ENCODE measurements at regions not wholly inside any gene's neighbourhood (a gene's known extent, or its start where the extent isn't known, plus 50 kb on each side); places are given as distances from the start of the nearest gene placed in this dataset.

DNA sequence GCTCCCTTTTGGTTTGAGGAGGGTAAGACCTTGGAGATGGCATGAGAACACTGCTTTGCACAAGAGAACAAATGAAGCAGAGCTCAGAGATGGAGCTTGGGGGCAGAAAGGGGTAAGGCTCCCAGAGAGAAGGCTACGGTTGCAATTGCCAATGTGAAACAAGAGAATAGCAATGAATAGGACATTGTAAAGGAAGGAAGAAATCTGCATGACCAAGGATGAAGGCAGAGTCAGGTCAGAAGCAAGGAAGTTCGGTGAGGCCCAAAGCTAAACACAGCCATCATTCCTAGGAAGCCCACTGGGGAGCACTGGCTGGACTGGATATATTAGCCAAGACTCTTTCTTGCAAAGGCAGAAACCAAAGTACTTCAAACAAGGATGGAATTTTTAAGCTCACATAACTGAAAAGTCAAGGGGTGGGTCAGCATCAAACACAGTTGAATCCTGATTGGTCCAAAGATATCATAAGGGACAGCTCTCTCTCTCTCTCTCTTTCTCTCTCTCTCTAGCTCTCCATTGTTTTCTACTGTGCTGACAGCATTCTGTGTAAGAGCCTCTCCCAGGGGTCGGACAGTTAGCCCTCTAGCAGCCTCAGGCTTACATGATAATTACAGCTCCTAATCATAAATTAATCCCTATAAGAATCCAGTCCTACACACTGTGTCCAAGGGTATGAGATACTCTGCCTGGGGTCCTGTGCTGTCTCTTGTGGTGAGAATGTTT is 484.3 kb downstream of the SOX6 start:
- no peak for TF ChIP-seq CTCF (IDR thresholded peaks at IDR 0.05; ENCODE audit: unreplicated experiment)
- H3K4me1 Mint-ChIP-seq (ENCODE audit: unreplicated experiment), result peaks cover 17% of the 10 kb centered on the region
- DNase-seq (ENCODE audit: low spot score), result no peak

GRCh38 chr11:15873501-15873900 is 482.8 kb downstream of the SOX6 start:
- peaks cover 17% of the 10 kb centered on the region for H3K4me1 Mint-ChIP-seq (ENCODE audit: unreplicated experiment)
- H3K27ac Mint-ChIP-seq (ENCODE audit: unreplicated experiment), result no peak overlapping the region
- no peak for TF ChIP-seq CTCF (IDR thresholded peaks at IDR 0.05; ENCODE audit: unreplicated experiment)
- no peaks in the 10 kb centered on the region for H3K36me3 Mint-ChIP-seq (ENCODE audit: low read depth, unreplicated experiment)
- no peaks in the 10 kb centered on the region for H3K9me3 Mint-ChIP-seq (ENCODE audit: unreplicated experiment)
- no peaks in the 10 kb centered on the region for H3K27me3 Mint-ChIP-seq (ENCODE audit: unreplicated experiment)
- DNase-seq (ENCODE audit: low spot score), result no peak
- no peak overlapping the region for H3K4me3 Mint-ChIP-seq (ENCODE audit: unreplicated experiment)

More for the DNA sequence above, 484.3 kb downstream of the SOX6 start:
- Mint-ChIP-seq H3K9me3 (ENCODE audit: unreplicated experiment) (no peaks in the 10 kb centered on the region), H3K27ac (ENCODE audit: unreplicated experiment) (no peak overlapping the region), H3K36me3 (ENCODE audit: low read depth, unreplicated experiment) (no peaks in the 10 kb centered on the region), H3K27me3 (ENCODE audit: unreplicated experiment) (no peaks in the 10 kb centered on the region), H3K4me3 (ENCODE audit: unreplicated experiment) (no peak overlapping the region)

DNA sequence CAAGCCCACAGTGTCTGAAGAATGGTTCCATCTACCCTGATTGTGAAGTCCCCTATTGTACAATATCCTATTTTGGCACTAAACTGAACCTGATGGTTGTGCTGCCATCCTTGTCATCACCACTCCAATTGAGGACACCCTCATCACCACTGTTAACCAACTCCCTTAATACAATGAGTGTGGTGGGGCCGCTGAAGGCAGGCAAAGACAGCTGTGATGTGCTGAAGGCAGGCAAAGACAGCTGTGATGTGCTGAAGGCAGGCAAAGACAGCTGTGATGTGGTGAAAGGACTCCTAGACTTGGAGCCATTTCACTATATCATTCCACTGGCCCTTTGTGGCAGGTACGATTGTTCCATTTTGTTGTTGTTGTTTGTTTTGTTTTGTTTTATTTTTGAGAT is 481.6 kb downstream of the SOX6 start:
- no peak for DNase-seq (ENCODE audit: low spot score)
- no peaks in the 10 kb centered on the region for H3K36me3 Mint-ChIP-seq (ENCODE audit: low read depth, unreplicated experiment)
- no peak overlapping the region for H3K27ac Mint-ChIP-seq (ENCODE audit: unreplicated experiment)
- no peak for TF ChIP-seq CTCF (IDR thresholded peaks at IDR 0.05; ENCODE audit: unreplicated experiment)
- H3K4me3 Mint-ChIP-seq (ENCODE audit: unreplicated experiment), result no peak overlapping the region
- no peaks in the 10 kb centered on the region for H3K9me3 Mint-ChIP-seq (ENCODE audit: unreplicated experiment)
- H3K4me1 Mint-ChIP-seq (ENCODE audit: unreplicated experiment), result peaks cover 17% of the 10 kb centered on the region
- no peaks in the 10 kb centered on the region for H3K27me3 Mint-ChIP-seq (ENCODE audit: unreplicated experiment)

GRCh38 chr11:15875393-15875792 is 481.0 kb downstream of the SOX6 start:
- Mint-ChIP-seq H3K9me3 (ENCODE audit: unreplicated experiment) (no peaks in the 10 kb centered on the region), H3K27ac (ENCODE audit: unreplicated experiment) (no peak overlapping the region)
- no peak for DNase-seq (ENCODE audit: low spot score)

More at GRCh38 chr11:15875393-15875792, 481.0 kb downstream of the SOX6 start:
- Mint-ChIP-seq H3K4me1 (ENCODE audit: unreplicated experiment) (peaks cover 17% of the 10 kb centered on the region), H3K36me3 (ENCODE audit: low read depth, unreplicated experiment) (no peaks in the 10 kb centered on the region), H3K4me3 (ENCODE audit: unreplicated experiment) (no peak overlapping the region), H3K27me3 (ENCODE audit: unreplicated experiment) (peaks cover 3% of the 10 kb centered on the region)
- no peak for TF ChIP-seq CTCF (IDR thresholded peaks at IDR 0.05; ENCODE audit: unreplicated experiment)
